Large intestine (tissue), 3 donors: ENCODE measurements at regions not wholly inside any gene's neighbourhood (a gene's known extent, or its start where the extent isn't known, plus 50 kb on each side); places are given as distances from the start of the nearest gene placed in this dataset.

ENCODE experiments used
- DNase-seq, 2 donors: peaks; one replicate each; pipeline versions ENCODE4 v3.0.0 to v3.0.0-alpha.2; 2013
- H3K27ac ChIP-seq: one replicate; pipeline ENCODE4 v1.5.1; 2013; ENCODE audit warnings: low read length
- H3K27me3 ChIP-seq: 2 replicates; pipeline ENCODE4 v1.6.1; 2013; ENCODE audit warnings: low read length; ENCODE audit not compliant: control insufficient read depth, insufficient read depth
- H3K36me3 ChIP-seq: 2 replicates; pipeline ENCODE4 v1.6.1; 2013; ENCODE audit warnings: low read length; ENCODE audit not compliant: control insufficient read depth, insufficient read depth
- H3K4me1 ChIP-seq: one replicate; pipeline ENCODE4 v1.6.1; 2013; ENCODE audit warnings: low read length; ENCODE audit not compliant: control insufficient read depth, insufficient read depth
- H3K4me3 ChIP-seq: one replicate; pipeline ENCODE4 v1.5.1; 2013; ENCODE audit warnings: low read length
- H3K9me3 ChIP-seq: one replicate; pipeline ENCODE4 v1.6.1; 2013; ENCODE audit warnings: mild to moderate bottlenecking, low read depth, low read length, moderate library complexity; ENCODE audit not compliant: control insufficient read depth
- WGBS: methylation state at CpG from one replicate; pipeline ENCODE4 v1.1.5; 2013; ENCODE audit warnings: low lambda C conversion rate; ENCODE audit not compliant: insufficient coverage; 5-methylcytosine and 5-hydroxymethylcytosine counted together

DNA sequence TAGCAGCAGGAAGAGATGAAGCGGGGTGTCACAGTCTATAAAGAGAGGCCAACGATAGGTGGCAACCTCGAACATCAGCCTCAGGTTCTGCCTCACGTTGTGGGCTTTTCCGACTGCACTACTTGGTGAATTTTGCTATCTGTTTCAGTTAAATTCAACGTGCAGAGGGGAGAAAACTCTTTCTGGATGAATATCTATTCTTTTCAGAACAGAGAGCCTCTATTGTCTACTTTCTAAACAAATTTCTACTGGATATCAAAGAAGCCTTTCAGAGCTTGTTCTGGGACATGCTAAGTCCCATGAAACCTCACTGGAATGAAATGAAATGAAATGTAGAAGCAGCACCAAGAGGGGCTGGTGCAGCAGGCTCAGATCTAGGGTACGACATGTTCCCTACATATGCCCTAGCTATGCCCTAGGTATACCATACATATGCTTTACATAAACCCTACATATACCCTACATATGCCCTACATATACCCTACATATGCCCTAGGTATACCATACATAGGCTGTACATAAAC, 116.5 kb upstream of the TRIM2 start:
- Histone ChIP-seq H3K27ac (no peak overlapping the region), H3K4me3 (no peak overlapping the region), H3K36me3 (no peaks in the 10 kb centered on the region), H3K4me1 (peaks cover 9% of the 10 kb centered on the region), H3K27me3 (no peaks in the 10 kb centered on the region), H3K9me3 (no peaks in the 10 kb centered on the region)
- 100% methylated on average over 1 of the region's 7 CpGs for WGBS
- DNase-seq = no peak

DNA sequence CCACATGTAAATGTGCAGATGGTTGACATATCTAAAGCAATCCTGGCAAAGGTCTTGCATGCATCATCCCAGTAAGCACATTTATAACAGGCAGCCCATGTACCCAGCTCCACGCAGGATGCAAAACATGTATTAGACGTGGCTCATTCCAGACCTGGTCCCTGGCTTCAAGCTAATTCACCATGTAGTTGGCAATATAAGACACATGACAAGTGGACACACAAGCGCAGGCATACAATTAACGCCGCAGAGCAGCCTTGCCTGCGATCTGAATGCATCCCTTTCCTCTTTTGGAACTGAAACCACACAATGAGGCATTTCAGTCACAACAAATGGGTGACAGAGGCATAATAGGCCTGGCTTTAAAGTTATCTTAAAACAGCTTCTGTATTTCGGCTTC, 114.5 kb upstream of the TRIM2 start:
- WGBS = no CpG with 5 or more reads among the region's 7 CpGs
- Histone ChIP-seq H3K4me3 (no peak overlapping the region), H3K27me3 (no peaks in the 10 kb centered on the region)

DNA sequence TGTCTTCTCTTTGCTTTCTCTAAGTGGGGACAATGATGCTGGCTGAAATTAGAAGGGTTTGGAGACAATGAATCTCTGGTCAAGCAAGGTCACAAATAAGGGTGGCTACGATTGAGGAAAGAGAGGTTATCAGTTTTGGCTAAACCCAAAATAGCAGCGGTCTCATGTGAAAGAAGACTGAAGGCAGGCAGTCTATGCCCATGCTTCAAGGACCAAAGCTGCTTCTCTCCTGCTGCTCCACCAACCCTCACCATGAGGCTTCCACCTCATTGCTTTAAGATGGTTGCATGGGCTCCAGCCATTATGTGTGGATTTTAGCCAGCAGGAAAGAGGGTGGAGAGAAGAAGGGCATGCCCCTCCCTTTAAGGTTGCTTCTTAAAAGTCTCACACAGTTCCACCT, 114.1 kb upstream of the TRIM2 start:
- Histone ChIP-seq H3K4me1 (no peaks in the 10 kb centered on the region), H3K9me3 (no peaks in the 10 kb centered on the region), H3K27me3 (no peaks in the 10 kb centered on the region), H3K27ac (no peak overlapping the region), H3K36me3 (no peaks in the 10 kb centered on the region), H3K4me3 (no peak overlapping the region)
- DNase-seq = no peak
- WGBS = no CpG with 5 or more reads among the region's 2 CpGs

More for the DNA sequence above, 114.5 kb upstream of the TRIM2 start:
- H3K4me1 ChIP-seq = peaks cover 4% of the 10 kb centered on the region
- H3K9me3 ChIP-seq = no peaks in the 10 kb centered on the region
- no peak for DNase-seq
- no peak overlapping the region for H3K27ac ChIP-seq
- no peaks in the 10 kb centered on the region for H3K36me3 ChIP-seq

DNA sequence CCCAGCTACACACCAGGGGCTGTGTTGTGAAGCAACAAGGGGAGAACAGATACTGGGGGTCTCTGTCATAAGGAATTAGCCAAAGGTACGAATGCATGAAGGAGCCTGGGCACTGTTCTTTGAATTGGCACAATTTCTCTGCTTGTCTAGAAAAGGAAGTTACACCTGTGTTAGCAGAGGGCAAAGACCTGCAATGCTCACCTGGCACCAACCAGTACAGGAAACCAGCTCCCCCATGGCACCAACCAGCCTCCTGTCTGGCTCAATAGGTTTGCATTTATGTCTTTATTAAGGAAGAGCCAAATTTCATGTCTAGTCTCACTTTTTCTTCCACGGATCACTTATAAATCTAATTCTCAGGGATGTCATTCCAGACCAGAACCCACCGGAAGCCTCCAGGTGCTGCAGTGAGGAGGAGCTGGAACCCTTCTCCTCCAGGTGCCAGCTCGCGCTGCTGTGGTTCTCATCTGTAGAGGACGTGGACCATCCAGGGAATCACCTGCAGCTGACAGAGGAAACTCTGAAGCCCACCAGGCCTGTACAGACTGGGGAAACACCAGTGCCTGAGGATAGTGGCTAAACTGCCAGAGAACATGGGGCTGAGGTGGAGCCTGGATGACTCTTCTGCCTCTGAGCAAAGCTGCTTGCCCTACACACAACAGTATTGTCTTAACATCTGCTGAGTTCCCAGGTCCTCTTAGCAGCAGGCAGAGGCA, 113.4 kb upstream of the TRIM2 start:
- H3K9me3 ChIP-seq = no peaks in the 10 kb centered on the region
- no peak overlapping the region for H3K4me3 ChIP-seq
- no peaks in the 10 kb centered on the region for H3K4me1 ChIP-seq
- H3K27ac ChIP-seq = no peak overlapping the region
- H3K36me3 ChIP-seq = no peaks in the 10 kb centered on the region
- DNase-seq = no peak
- no peaks in the 10 kb centered on the region for H3K27me3 ChIP-seq
- 100% methylated on average over 1 of the region's 6 CpGs for WGBS

DNA sequence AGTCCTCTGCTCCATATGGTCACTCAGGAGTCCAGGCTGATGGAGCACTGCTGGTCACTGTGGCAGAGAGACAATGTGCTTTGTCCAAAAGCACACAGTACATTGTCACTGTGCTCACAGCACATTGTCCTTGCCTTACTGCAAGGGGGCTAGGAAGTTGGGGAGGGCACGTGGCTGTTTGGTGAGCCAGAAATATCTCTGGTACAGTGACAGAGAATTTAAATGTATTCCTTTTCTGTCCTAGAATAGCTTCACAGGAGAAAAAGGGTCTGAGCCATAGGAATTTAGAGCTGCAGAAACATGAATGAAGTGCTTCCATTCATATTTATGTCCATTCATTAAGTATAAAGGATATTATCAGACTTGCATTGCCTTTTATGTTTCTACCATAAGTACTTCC, 110.8 kb upstream of the TRIM2 start:
- H3K27me3 ChIP-seq = no peaks in the 10 kb centered on the region
- H3K4me3 ChIP-seq = no peak overlapping the region
- no CpG with 5 or more reads among the region's 1 CpG for WGBS
- no peak for DNase-seq
- no peaks in the 10 kb centered on the region for H3K4me1 ChIP-seq
- H3K9me3 ChIP-seq = no peaks in the 10 kb centered on the region
- no peaks in the 10 kb centered on the region for H3K36me3 ChIP-seq
- H3K27ac ChIP-seq = no peak overlapping the region

DNA sequence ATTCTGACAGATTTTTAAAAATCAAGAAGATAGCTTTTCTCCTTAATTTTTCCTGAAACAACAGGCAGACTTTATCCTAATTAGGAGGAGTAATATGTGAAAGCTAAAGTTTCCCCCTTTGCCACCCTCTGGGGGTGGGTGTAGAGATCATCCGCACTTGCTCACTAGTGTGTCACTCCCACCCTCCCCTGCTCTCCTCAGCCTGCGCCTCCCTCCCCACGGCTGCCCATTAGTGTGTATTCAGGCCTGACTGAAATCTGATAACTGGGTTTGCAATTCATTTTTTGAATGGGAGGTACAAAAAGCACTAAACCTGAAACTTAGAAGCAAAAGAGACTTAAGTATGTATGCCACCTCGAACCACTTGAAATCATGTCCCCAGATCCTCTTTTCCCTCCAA, 110.4 kb upstream of the TRIM2 start:
- Histone ChIP-seq H3K9me3 (no peaks in the 10 kb centered on the region), H3K4me3 (no peak overlapping the region), H3K36me3 (no peaks in the 10 kb centered on the region), H3K27ac (no peak overlapping the region), H3K27me3 (no peaks in the 10 kb centered on the region), H3K4me1 (no peaks in the 10 kb centered on the region)
- DNase-seq = no peak
- no CpG with 5 or more reads among the region's 4 CpGs for WGBS

DNA sequence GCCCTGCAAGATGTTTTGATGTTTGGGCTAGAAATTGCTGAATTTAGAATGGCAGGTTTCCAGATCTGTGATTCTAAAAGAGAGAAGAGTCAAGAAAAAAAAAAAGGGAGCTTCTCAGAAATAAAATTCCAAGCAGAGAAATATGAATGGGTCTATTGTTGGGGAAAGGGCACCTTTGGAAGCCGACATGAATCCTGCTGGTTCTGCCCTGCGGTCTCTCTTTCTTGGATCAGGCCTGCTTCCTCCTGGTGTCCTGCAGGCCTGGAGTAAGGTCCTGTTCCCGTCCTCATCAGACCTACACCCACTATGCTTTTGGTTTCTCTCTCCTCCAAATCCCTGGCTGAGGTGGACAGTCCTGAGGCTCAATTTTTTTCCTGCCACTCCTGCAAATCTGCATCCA, 109.8 kb upstream of the TRIM2 start:
- Histone ChIP-seq H3K27me3 (no peaks in the 10 kb centered on the region), H3K4me3 (no peak overlapping the region), H3K36me3 (no peaks in the 10 kb centered on the region), H3K9me3 (no peaks in the 10 kb centered on the region), H3K27ac (no peak overlapping the region), H3K4me1 (no peaks in the 10 kb centered on the region)
- DNase-seq = no peak
- WGBS = no CpG with 5 or more reads among the region's 3 CpGs

DNA sequence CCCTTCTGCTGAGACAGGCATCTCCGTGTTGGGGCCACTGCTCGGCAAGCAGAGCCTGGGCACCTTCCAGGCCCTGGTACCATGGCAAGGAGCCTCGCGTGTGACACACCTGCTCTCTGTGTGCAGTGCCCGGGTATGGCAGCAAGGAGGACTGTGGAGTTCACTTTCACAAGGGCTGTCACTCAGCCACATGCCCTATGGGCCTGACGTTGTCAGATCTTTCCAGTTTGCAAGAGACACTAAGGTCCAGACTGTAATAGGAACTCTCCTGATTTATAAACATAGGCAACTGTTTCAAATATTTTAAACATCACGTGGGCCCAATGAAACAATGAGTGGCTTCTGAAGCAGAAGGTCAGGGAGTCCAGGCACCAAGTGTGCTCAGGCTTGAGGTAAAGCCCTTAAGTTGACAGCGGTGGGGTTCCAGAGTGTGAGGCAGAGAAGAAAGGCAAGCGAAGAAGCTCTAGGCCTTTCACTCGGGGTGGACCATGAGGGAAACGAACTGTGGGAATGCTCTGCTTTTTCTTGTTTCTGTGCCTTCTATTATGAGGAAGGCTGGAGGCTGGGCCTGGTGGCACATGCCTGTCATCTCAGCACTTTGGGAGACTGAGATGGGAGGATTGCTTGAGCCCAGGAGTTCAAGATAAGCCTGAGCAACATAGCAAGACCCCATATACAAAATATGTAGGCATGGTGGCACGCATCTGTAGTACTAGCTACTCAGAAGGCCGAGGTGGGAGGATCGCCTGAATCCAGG, 108.6 kb upstream of the TRIM2 start:
- Histone ChIP-seq H3K27me3 (no peaks in the 10 kb centered on the region), H3K36me3 (no peaks in the 10 kb centered on the region), H3K27ac (no peak overlapping the region), H3K9me3 (no peaks in the 10 kb centered on the region), H3K4me3 (no peak overlapping the region), H3K4me1 (no peaks in the 10 kb centered on the region)
- WGBS = 100% methylated on average over 1 of the region's 14 CpGs
- no peak for DNase-seq

DNA sequence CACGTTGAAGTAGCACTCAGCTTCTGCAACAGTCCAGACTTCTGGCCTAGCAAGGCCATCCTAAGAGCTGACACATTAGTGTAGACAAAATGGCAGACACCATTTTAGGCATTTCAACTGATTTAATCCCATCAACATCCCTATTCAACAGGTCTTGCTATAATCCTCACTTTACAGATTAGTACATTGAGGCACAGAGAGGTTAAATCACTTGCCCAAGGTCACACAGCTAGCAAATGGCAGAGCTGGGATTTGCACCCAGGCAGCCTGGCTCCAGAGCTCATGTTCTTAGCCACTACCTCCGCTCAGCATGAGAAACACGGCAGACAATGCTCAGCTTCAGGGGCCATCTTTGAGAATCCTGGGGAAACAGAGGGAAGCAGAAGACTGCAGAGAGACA, 107.9 kb upstream of the TRIM2 start:
- H3K9me3 ChIP-seq = no peaks in the 10 kb centered on the region

DNA sequence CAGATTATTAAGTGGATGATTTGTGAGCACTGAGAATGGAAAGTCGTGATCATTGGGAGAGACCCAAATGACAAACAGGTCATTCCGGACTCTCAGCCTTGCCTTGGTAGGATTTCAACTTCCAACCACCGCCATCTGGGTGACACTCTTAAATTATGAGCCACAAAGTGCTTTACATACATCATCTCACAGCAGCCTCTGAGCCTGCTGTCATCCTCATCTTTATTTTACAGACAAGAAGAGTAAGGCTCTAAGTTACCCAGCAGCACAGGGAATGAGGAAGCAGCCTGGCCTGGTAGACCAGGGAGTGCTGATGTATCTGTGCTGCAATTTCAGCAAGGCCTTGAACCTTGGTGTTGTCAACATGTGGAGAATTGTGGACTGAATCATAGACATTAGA, 105.8 kb upstream of the TRIM2 start:
- Histone ChIP-seq H3K27ac (no peak overlapping the region), H3K36me3 (no peaks in the 10 kb centered on the region), H3K4me1 (no peaks in the 10 kb centered on the region), H3K9me3 (no peaks in the 10 kb centered on the region), H3K4me3 (no peak overlapping the region), H3K27me3 (no peaks in the 10 kb centered on the region)
- no CpG with 5 or more reads among the region's 3 CpGs for WGBS
- no peak for DNase-seq

More for the DNA sequence above, 107.9 kb upstream of the TRIM2 start:
- H3K4me1 ChIP-seq = no peaks in the 10 kb centered on the region
- no peak overlapping the region for H3K27ac ChIP-seq
- DNase-seq = no peak
- H3K27me3 ChIP-seq = no peaks in the 10 kb centered on the region
- no peaks in the 10 kb centered on the region for H3K36me3 ChIP-seq
- no peak overlapping the region for H3K4me3 ChIP-seq
- WGBS = no CpG with 5 or more reads among the region's 3 CpGs
